A673 (cell line): ENCODE measurements at regions not wholly inside any gene's neighbourhood (a gene's known extent, or its start where the extent isn't known, plus 50 kb on each side); places are given as distances from the start of the nearest gene placed in this dataset.
A peak's percentile ranks its signal among the peaks of the same experiment; 100 is the strongest.

Experiments used
- BruUV-seq: library from RNA; stranded (reverse); fragments of 400-500 nt; replicated peaks from 2 replicates; lab custom pipeline; 2021; lab: Mats Ljungman, UMichigan
- CTCF ChIA-PET: fragments of 300-600 bp; sonication (Branson Sonifier 250); formaldehyde crosslinking; loops from one replicate; lab custom pipeline; 2022; ENCODE audit warnings: antibody characterized with exemption; lab: Charles Lee
- POLR2A ChIA-PET: fragments of 300-600 bp; sonication (Branson Sonifier 250); formaldehyde crosslinking; loops from one replicate; lab custom pipeline; 2022; ENCODE audit warnings: antibody characterized with exemption; ENCODE audit not compliant: low non-redundant PET; lab: Charles Lee
- DNase-seq: peaks from one replicate; pipeline ENCODE4 v3.0.0-alpha.2; 2015; ENCODE audit warnings: low spot score
- H3K27ac ChIP-seq: fragments of 200-600 bp; sonication (generic); 2 replicates; pipeline ENCODE4 v1.5.1; 2016; ENCODE audit warnings: mixed run types, low read depth, mild to moderate bottlenecking, mixed read lengths, antibody characterized with exemption, low read length; ENCODE audit not compliant: poor library complexity, severe bottlenecking
- H3K27me3 ChIP-seq: fragments of 200-600 bp; sonication (generic); replicated peaks from 2 replicates; pipeline ENCODE4 v1.6.1; 2017; ENCODE audit warnings: mixed run types, low read depth, mild to moderate bottlenecking, mixed read lengths, antibody characterized with exemption, low read length; ENCODE audit not compliant: insufficient read depth, poor library complexity
- H3K36me3 ChIP-seq: fragments of 200-600 bp; sonication (generic); 2 replicates; pipeline ENCODE4 v1.6.1; 2016; ENCODE audit warnings: mixed run types, mild to moderate bottlenecking, mixed read lengths, antibody characterized with exemption, low read length; ENCODE audit not compliant: insufficient read depth, poor library complexity, severe bottlenecking
- H3K4me1 ChIP-seq: fragments of 200-600 bp; sonication (generic); 2 replicates; pipeline ENCODE4 v1.6.1; 2017; ENCODE audit warnings: mixed run types, mild to moderate bottlenecking, mixed read lengths, antibody characterized with exemption, low read length; ENCODE audit not compliant: insufficient read depth, poor library complexity, severe bottlenecking
- H3K4me3 ChIP-seq: fragments of 200-600 bp; sonication (generic); 2 replicates; pipeline ENCODE4 v1.5.1; 2016; ENCODE audit warnings: low read depth, mixed run types, mild to moderate bottlenecking, mixed read lengths, low read length; ENCODE audit not compliant: poor library complexity, severe bottlenecking
- H3K9me3 ChIP-seq: fragments of 200-600 bp; sonication (generic); 2 replicates; pipeline ENCODE4 v1.6.1; 2016; ENCODE audit warnings: mixed run types, low read depth, mild to moderate bottlenecking, mixed read lengths, antibody characterized with exemption, low read length; ENCODE audit not compliant: poor library complexity, severe bottlenecking
- CTCF ChIP-seq: fragments of 300-800, 200-600 bp; sonication (generic); conservative IDR thresholded peaks from 2 replicates; pipeline ENCODE4 v1.5.1; 2017; ENCODE audit warnings: low read depth, mild to moderate bottlenecking, antibody characterized with exemption, low read length, moderate library complexity, mixed read lengths
- EZH2 ChIP-seq: fragments of 200-600 bp; sonication (generic); IDR thresholded peaks from 2 replicates; pipeline ENCODE4 v1.6.1; 2017; ENCODE audit warnings: borderline replicate concordance, low read depth, mild to moderate bottlenecking, mixed read lengths, antibody characterized with exemption, low read length; ENCODE audit not compliant: poor library complexity, severe bottlenecking
- intact Hi-C: fragments of 100-400 bp; cut with micrococcal nuclease; formaldehyde crosslinking; loops from one replicate; pipeline ENCODE4 v1.10.0; 2022; ENCODE audit not compliant: unreplicated experiment

DNA sequence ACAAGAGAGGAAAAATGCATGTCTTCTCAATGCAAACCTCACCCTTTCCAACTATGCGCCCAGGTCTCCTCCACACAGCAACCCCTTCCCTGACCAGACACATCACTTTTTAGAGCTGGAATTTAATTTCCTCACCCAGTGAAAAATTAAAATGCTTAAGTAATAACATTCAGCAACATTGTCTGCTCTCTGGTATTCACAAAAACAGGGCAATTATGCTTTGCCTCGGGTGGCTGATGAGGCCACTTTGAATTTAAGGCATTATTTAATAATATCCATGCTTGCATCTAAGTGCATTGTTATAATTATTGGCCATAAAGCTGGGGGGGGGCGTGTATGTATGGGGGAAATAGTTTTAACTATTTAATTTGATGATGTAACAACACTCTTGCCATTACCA lies 777.8 kb upstream of the NRSN1 start:
- no peak for DNase-seq
- no TSS peak for BruUV-seq
- intact Hi-C loops, result no loop called here

GRCh38 chr6:23349521-23350147 lies 776.4 kb upstream of the NRSN1 start:
- Histone ChIP-seq H3K36me3 (no peaks in the 10 kb centered on the region), H3K9me3 (no peaks in the 10 kb centered on the region), H3K4me1 (peaks cover 16% of the 10 kb centered on the region), H3K27ac (no peak overlapping the region), H3K27me3 (no peaks in the 10 kb centered on the region), H3K4me3 (no peak overlapping the region)
- POLR2A ChIA-PET, result no interaction called here
- no TSS peak for BruUV-seq
- TF ChIP-seq EZH2 (no peak), CTCF (no peak)
- CTCF ChIA-PET, result no interaction called here
- intact Hi-C loops, result no loop called here
- peak; percentile 90 for DNase-seq

More for the DNA sequence above, 777.8 kb upstream of the NRSN1 start:
- no peaks in the 10 kb centered on the region for H3K9me3 ChIP-seq
- CTCF ChIA-PET, result no interaction called here
- H3K27ac ChIP-seq, result no peak overlapping the region
- H3K27me3 ChIP-seq, result no peaks in the 10 kb centered on the region
- POLR2A ChIA-PET, result no interaction called here
- no peaks in the 10 kb centered on the region for H3K36me3 ChIP-seq
- no peak for TF ChIP-seq EZH2
- no peak for TF ChIP-seq CTCF
- no peak overlapping the region for H3K4me3 ChIP-seq
- peaks cover 16% of the 10 kb centered on the region for H3K4me1 ChIP-seq

- no TSS peak for BruUV-seq
- H3K4me3 ChIP-seq, result no peak overlapping the region
- H3K27me3 ChIP-seq, result no peaks in the 10 kb centered on the region
- intact Hi-C loops, result no loop called here
- ChIA-PET POLR2A (interaction anchor here (0.7 kb wide), 1 partner anchor 608 kb away, joined by 4 read pairs; no protein-coding TSS in a partner anchor), CTCF (no interaction called here)
- H3K9me3 ChIP-seq, result no peaks in the 10 kb centered on the region
- H3K36me3 ChIP-seq, result no peaks in the 10 kb centered on the region
- no peak for DNase-seq
- no peak overlapping the region for H3K27ac ChIP-seq
- H3K4me1 ChIP-seq, result peaks cover 16% of the 10 kb centered on the region
- no peak for TF ChIP-seq EZH2
These were observed 775.1 kb upstream of the NRSN1 start for GRCh38 chr6:23350752-23351453.
